Posterior cingulate gyrus (tissue), 11 donors: ENCODE measurements at regions not wholly inside any gene's neighbourhood (a gene's known extent, or its start where the extent isn't known, plus 50 kb on each side); places are given as distances from the start of the nearest gene placed in this dataset.
A peak's percentile ranks its signal among the peaks of the same experiment; 100 is the strongest.
"Not testable (repeated sequence)": the region's sequence is repeated elsewhere in the genome, so short reads cannot be mapped to it uniquely, and the experiment has no call there.

Experiments
- DNase-seq, 10 donors: peaks; one replicate each; pipeline versions ENCODE4 v3.0.0 to v3.0.0-alpha.2; 2020 to 2021; ENCODE audit warnings: mixed read lengths in 3 of 10
- intact Hi-C: fragments of 100-400 bp; cut with DNase I; formaldehyde crosslinking; loops from one replicate; pipeline ENCODE4 v1.15.1; 2023

- no peak for DNase-seq
- intact Hi-C loops: no loop called here
Measured at GRCh38 chr6:87788141-87788540, 86.1 kb upstream of the AKIRIN2 start.

- intact Hi-C loops: no loop called here
- no peak for DNase-seq
Measured at GRCh38 chr6:87785229-87785862, 83.3 kb upstream of the AKIRIN2 start.

GRCh38 chr6:87784690-87785089 is 82.7 kb upstream of the AKIRIN2 start:
- intact Hi-C loops: no loop called here

GRCh38 chr6:87784051-87784450 is 82.0 kb upstream of the AKIRIN2 start:
- intact Hi-C loops: no loop called here
- no peak for DNase-seq

More at GRCh38 chr6:87784690-87785089, 82.7 kb upstream of the AKIRIN2 start:
- DNase-seq: no peak

GRCh38 chr6:87779542-87779941 is 77.5 kb upstream of the AKIRIN2 start:
- intact Hi-C loops: no loop called here
- no peak for DNase-seq

GRCh38 chr6:87772597-87773530 is 70.8 kb upstream of the AKIRIN2 start:
- intact Hi-C loops: no loop called here
- DNase-seq: peak in 1 of 10 donors; percentile 48

GRCh38 chr6:87767478-87767877 is 65.4 kb upstream of the AKIRIN2 start:
- peak in 1 of 10 donors; percentile 27 for DNase-seq
- intact Hi-C loops: no loop called here

- intact Hi-C loops: no loop called here
- peak in 1 of 10 donors; percentile 18 for DNase-seq
Measured at GRCh38 chr6:87766211-87766610, 64.2 kb upstream of the AKIRIN2 start.

- DNase-seq: peak in 1 of 10 donors; percentile 18
- intact Hi-C loops: no loop called here
Measured at GRCh38 chr6:87763901-87764300, 61.9 kb upstream of the AKIRIN2 start.

GRCh38 chr6:87763276-87763675 is 61.2 kb upstream of the AKIRIN2 start:
- peak in 1 of 10 donors; percentile 51 for DNase-seq
- intact Hi-C loops: no loop called here

- intact Hi-C loops: no loop called here
- no peak for DNase-seq
Measured at GRCh38 chr6:87762116-87762515, 60.1 kb upstream of the AKIRIN2 start.

- no peak for DNase-seq
- intact Hi-C loops: no loop called here
Measured at GRCh38 chr6:87757792-87758191, 55.8 kb upstream of the AKIRIN2 start.

GRCh38 chr6:87756858-87757257 is 54.8 kb upstream of the AKIRIN2 start:
- DNase-seq: peak in 1 of 10 donors; percentile 66

GRCh38 chr6:87755708-87756671 is 54.0 kb upstream of the AKIRIN2 start:
- DNase-seq: peak in 1 of 10 donors; percentile 75
- intact Hi-C loops: no loop called here

More at GRCh38 chr6:87756858-87757257, 54.8 kb upstream of the AKIRIN2 start:
- intact Hi-C loops: no loop called here

- intact Hi-C loops: no loop called here
- DNase-seq: no peak
Measured at GRCh38 chr6:87754828-87755227, 52.8 kb upstream of the AKIRIN2 start.

- intact Hi-C loops: no loop called here
- peak in 1 of 10 donors; percentile 3 for DNase-seq
Measured at GRCh38 chr6:87753131-87753685, 51.2 kb upstream of the AKIRIN2 start.

GRCh38 chr6:87752503-87752902 is 50.5 kb upstream of the AKIRIN2 start:
- intact Hi-C loops: not testable (repeated sequence)

More at GRCh38 chr6:87752503-87752902, 50.5 kb upstream of the AKIRIN2 start:
- peak in 1 of 10 donors; percentile 30 for DNase-seq
